Left lung (tissue), 4 donors: ENCODE measurements at regions not wholly inside any gene's neighbourhood (a gene's known extent, or its start where the extent isn't known, plus 50 kb on each side); places are given as distances from the start of the nearest gene placed in this dataset.

Experiments used
- ATAC-seq: fragments of 200-7000 bp; cut with Tn5 transposase; one replicate; pipeline ENCODE4 v1.9.1; 2020; ENCODE audit warnings: moderate library complexity
- DNase-seq, 4 donors: peaks; one replicate each; pipeline ENCODE4 v3.0.0-alpha.2; 2013 to 2020
- H3K27ac ChIP-seq, 2 donors: fragments of 200-600 bp; sonication (generic) in 1 of 2; one replicate each; pipeline versions ENCODE4 v1.5.0 to v1.8.0; 2020 to 2021
- H3K27me3 ChIP-seq, 2 donors: fragments of 200-600 bp; sonication (generic) in 1 of 2; one replicate each; pipeline versions ENCODE4 v1.5.0 to v1.8.0; 2020 to 2021
- H3K36me3 ChIP-seq, 2 donors: fragments of 200-600 bp; sonication (generic) in 1 of 2; one replicate each; pipeline versions ENCODE4 v1.5.0 to v1.8.0; 2020 to 2021
- H3K4me1 ChIP-seq, 2 donors: fragments of 200-600 bp; one replicate each; pipeline ENCODE4 v1.8.0; 2021
- H3K4me3 ChIP-seq, 2 donors: fragments of 200-600 bp; sonication (generic) in 1 of 2; one replicate each; pipeline versions ENCODE4 v1.5.0 to v1.8.0; 2020 to 2021; ENCODE audit warnings: mild to moderate bottlenecking in 1 of 2
- H3K9me3 ChIP-seq, 2 donors: fragments of 200-600 bp; sonication (generic) in 1 of 2; one replicate each; pipeline versions ENCODE4 v1.5.0 to v1.8.0; 2020 to 2021
- CTCF ChIP-seq, 2 donors: fragments of 200-600 bp; sonication (generic) in 1 of 2; IDR thresholded peaks; one replicate each; pipeline versions ENCODE4 v1.5.0 to v1.8.0; 2021; ENCODE audit warnings: antibody characterized with exemption in 2 of 2
- intact Hi-C, 2 donors: fragments of 100-400 bp; cut with DNase I; formaldehyde crosslinking; loops; one replicate each; pipeline versions ENCODE4 v1.11.2 to v1.14.2; 2022
- donor health status: DM: no; HTN: yes; CAD: no.
- donor health status: DM: no; HTN: no; CAD: no.

GRCh38 chr15:39362821-39363561 is 217.9 kb upstream of the THBS1 start:
- H3K4me1 ChIP-seq: peaks cover 5% of the 10 kb centered on the region in 2 donors
- H3K27ac ChIP-seq: no peak overlapping the region
- no peaks in the 10 kb centered on the region for H3K36me3 ChIP-seq
- peak in 1 of 4 donors; percentile 17 for DNase-seq
- TF ChIP-seq CTCF (IDR thresholded peaks at IDR 0.05): no peak
- H3K9me3 ChIP-seq: no peaks in the 10 kb centered on the region
- no peaks in the 10 kb centered on the region for H3K27me3 ChIP-seq
- ATAC-seq: no peak
- H3K4me3 ChIP-seq: no peak overlapping the region
- intact Hi-C loops: no loop called here

DNA sequence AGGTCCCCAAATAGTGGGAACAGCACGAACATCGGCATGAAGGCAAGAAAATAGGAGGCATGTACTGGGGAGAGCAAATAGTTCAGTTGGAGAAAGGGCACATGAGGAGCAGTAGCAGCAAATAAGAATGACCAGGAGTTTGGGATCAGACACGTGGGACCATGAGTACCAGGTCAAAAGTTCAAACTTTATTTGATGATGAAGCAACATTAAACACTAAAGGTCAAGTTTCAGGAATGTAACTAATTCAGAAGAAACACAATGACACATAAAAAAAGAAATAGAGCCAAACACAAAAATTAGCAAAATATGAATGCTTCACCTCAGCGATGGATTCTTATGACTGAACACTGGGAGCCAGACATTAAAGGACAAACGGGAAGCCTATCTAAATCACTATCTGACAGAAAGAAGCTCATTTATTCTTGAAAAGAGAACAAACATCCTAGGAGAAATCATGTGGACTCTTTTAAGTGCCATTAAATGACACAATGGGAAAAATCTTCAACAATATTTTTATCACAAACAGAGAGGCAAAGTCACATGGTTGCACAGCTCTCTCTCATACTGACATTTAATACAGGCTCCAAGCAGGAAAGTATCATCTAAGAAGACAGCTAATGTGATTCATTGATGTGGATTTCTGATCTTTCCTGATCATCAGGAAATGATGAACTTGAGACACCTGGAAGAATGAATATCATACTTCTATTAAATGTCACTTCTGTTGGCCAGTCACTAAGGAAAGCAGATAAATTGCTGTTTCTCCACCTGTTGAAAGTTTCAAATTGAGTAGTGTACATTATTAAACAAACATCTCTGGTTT is 216.9 kb upstream of the THBS1 start:
- Histone ChIP-seq H3K9me3 (peaks cover 0 to 1% of the 10 kb centered on the region in 2 donors), H3K27me3 (no peaks in the 10 kb centered on the region), H3K4me1 (peaks cover 0 to 5% of the 10 kb centered on the region in 2 donors), H3K36me3 (no peaks in the 10 kb centered on the region), H3K4me3 (no peak overlapping the region), H3K27ac (no peak overlapping the region)
- TF ChIP-seq CTCF (IDR thresholded peaks at IDR 0.05): no peak
- ATAC-seq (peak; percentile 35), DNase-seq (no peak)
- intact Hi-C loops: no loop called here

GRCh38 chr15:39364721-39365120 is 216.2 kb upstream of the THBS1 start:
- no peak overlapping the region for H3K4me3 ChIP-seq
- H3K27me3 ChIP-seq: no peaks in the 10 kb centered on the region
- no peak overlapping the region for H3K27ac ChIP-seq
- no peaks in the 10 kb centered on the region for H3K36me3 ChIP-seq
- H3K9me3 ChIP-seq: peaks cover 0 to 7% of the 10 kb centered on the region in 2 donors
- DNase-seq (no peak), ATAC-seq (no peak)
- intact Hi-C loops: no loop called here
- TF ChIP-seq CTCF (IDR thresholded peaks at IDR 0.05): no peak
- peaks cover 0 to 5% of the 10 kb centered on the region in 2 donors for H3K4me1 ChIP-seq

DNA sequence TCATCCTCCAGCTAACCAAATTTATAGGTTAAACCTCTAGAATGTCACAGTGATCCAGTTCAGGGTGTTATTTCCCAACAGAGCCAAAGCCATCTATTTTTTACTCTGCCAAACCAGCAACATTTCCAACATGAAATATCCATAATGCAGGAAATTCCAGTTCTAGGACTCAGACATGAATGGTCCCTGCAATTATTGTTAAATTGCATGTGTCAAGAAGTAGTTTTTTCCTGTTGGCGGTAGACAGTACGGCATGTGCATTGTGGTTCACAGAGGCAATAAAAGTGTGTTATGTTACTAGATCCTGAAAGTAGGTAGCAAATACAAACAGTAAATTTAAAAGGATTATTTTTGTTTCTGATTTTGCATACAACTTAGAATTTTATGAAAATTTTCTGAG is 215.7 kb upstream of the THBS1 start:
- intact Hi-C loops: no loop called here
- ATAC-seq (no peak), DNase-seq (no peak)
- Histone ChIP-seq H3K4me3 (no peak overlapping the region), H3K36me3 (no peaks in the 10 kb centered on the region), H3K4me1 (peaks cover 0 to 5% of the 10 kb centered on the region in 2 donors), H3K27me3 (no peaks in the 10 kb centered on the region), H3K9me3 (peaks cover 0 to 12% of the 10 kb centered on the region in 2 donors), H3K27ac (no peak overlapping the region)
- no peak for TF ChIP-seq CTCF (IDR thresholded peaks at IDR 0.05)

GRCh38 chr15:39365873-39366272 is 215.0 kb upstream of the THBS1 start:
- no peak overlapping the region for H3K27ac ChIP-seq
- ATAC-seq: no peak
- no peak for DNase-seq
- no peak overlapping the region for H3K4me3 ChIP-seq
- no peaks in the 10 kb centered on the region for H3K27me3 ChIP-seq
- peaks cover 0 to 17% of the 10 kb centered on the region in 2 donors for H3K9me3 ChIP-seq
- H3K4me1 ChIP-seq: peaks cover 0 to 5% of the 10 kb centered on the region in 2 donors
- no peaks in the 10 kb centered on the region for H3K36me3 ChIP-seq
- intact Hi-C loops: no loop called here
- TF ChIP-seq CTCF (IDR thresholded peaks at IDR 0.05): no peak
